ENCODE measurements at regions not wholly inside any gene's neighbourhood (a gene's known extent, or its start where the extent isn't known, plus 50 kb on each side); places are given as distances from the start of the nearest gene placed in this dataset.
"Not testable (repeated sequence)": the region's sequence is repeated elsewhere in the genome, so short reads cannot be mapped to it uniquely, and the experiment has no call there.

DNA sequence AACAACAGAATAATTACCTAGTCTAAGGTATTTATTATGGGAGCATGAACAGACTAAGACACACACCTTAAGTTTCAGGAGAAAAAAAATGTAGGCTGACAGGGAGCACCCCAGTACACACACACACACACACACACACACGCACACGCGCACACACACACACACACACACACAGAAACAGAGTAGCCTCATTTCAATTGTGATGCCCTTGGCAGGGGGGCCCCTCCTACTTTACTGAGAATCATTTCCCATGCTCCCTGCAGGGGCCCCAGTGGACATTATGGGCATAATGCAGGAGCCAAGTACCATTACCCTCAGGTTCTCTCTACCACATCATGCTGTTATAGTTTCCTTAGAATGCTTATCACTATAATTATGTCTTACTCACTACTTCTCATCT is 104.9 kb downstream of the CDC7 start:
- DNase-seq (ENCODE audit: low read depth, low spot score): no peak

DNA sequence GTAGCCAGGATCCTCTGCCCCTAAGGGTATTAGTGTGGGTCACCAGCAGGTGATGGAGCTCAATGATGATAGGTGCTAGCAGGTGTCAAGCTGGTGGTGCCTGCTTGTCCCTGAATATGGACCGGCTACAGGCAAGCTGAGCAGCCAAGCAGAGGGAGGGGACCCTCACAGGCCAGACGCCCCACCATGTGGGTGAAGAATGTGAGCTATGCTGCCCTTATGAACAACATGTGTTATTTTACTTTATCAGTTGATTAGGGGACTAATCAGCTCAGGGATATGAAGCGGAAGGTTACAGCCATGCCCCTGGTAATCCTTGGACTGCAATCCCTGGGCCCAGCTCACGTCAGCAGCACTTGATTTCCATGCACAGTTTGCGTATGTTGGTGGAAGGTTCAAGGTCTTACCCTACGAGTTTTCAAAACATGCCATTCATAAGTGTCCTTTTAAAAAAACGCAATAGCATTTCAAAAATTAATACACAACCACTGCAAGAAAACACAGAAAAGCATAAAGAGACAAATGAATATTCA is 106.0 kb downstream of the CDC7 start:
- DNase-seq (ENCODE audit: low read depth, low spot score): no peak

DNA sequence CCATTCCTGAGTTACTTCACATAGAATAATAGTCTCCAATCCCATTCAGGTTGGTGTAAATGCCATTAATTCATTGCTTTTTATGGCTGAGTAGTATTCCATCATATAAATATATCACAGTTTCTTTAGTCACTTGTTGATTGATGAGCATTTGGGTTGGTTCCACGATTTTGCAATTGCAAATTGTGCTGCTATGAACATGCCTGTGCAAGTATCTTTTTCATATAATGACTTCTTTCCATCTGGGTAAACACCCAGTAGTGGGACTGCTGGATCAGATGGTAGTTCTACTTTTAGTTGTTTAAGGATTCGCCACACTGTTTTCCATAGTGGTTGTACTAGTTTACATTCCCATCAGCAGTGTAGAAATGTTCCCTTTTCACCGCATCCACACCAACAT is 107.0 kb downstream of the CDC7 start:
- DNase-seq (ENCODE audit: low read depth, low spot score): not testable (repeated sequence)

DNA sequence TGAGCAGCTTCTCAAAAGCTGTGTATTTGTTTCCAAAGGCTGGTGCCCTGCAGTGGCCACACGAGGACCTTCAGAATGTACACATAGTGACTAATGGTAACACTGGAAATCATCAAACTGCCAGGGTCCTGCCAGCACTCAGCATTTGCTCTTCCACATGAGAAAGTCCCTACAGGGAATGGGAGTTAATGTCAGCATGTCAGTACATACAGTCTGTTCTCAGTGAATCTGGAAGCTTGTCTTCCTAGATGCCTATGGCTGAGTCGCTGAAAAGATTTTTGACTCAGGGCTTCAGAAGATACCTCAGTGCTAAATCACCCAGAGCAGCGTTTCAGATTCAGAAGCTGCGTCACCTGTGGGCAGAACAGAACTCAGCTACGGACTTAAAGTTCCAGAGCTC is 108.2 kb downstream of the CDC7 start:
- peak; percentile 23 for DNase-seq (ENCODE audit: low read depth, low spot score)

DNA sequence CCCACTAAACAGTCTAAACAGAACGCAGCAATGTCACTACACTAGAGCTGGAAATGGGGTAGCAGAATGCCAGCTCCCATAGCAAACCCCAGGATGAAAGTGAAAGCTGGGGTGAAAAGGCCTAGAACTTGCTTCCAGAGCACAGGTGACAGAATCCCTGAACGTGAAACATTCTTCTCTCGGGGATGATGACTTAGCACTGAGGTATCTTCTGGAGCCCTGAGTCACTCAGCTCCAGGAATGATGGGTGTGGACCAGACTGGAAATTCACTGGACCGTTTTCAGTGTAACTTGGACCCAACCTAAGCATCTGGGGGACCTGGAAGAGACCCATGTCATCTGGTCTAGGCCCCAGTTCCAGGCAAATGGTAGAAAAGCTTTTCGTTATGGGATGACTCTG is 108.9 kb downstream of the CDC7 start:
- no peak for DNase-seq (ENCODE audit: low read depth, low spot score)

DNA sequence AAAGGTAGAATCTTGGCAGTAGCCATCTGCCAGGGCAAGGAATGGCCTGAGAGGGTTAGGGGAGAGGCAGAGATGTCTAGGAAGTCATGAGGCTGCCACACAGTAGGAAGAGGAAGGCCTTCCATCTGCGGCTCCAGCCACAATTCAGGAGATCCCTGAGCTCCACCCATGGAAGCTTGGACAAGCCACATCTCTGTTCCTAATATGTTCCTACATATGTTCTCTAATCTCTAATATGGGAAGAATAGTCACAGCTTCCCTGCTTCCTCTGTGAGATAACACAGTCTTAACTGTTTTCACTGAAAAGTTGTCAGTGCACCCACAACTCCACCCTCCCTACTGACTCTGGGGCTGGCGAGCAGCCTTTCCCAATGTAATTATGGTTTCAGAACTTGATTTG is 109.5 kb downstream of the CDC7 start:
- DNase-seq (ENCODE audit: low read depth, low spot score): no peak

DNA sequence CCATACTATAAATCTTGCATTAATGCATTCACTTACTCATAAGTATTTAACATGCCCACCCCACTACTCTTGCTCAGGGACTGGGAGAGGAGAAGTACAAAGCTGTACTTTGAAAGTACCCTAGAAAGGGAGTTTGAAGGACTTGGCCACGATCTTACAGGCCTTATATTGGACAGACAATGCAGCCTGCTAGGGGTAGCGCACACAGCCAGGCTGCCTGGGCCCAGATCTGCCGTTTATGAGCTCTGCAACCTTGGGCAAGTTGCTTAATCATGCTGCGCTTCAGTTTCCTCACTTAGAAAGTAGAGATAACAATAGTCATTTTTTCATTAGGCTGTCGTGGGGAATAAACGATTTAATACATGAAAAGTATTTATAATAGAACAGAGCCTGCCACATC is 110.1 kb downstream of the CDC7 start:
- no peak for DNase-seq (ENCODE audit: low read depth, low spot score)

DNA sequence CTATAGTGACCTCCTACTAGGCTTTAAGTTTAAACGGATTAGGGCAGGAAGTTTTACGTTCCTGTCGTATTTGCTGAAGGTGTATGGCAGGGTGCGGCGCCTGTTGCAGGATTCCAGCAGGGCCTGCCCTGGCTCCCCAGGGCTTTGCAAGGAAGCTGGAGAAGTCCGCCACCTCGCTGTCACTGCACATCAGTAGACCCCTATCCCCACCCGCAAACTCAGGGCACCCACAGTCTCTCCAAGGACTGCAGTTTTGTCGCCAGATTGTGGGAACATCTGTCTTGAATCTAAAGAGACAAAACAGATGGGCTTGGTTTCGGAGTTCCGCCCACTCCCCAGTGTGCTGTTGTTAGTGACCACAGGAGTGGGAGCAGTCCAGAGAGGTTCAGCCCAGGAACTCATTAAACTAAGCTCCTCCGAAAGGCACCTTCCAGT is 110.8 kb downstream of the CDC7 start:
- peak; percentile 84 for DNase-seq (ENCODE audit: low read depth, low spot score)

DNA sequence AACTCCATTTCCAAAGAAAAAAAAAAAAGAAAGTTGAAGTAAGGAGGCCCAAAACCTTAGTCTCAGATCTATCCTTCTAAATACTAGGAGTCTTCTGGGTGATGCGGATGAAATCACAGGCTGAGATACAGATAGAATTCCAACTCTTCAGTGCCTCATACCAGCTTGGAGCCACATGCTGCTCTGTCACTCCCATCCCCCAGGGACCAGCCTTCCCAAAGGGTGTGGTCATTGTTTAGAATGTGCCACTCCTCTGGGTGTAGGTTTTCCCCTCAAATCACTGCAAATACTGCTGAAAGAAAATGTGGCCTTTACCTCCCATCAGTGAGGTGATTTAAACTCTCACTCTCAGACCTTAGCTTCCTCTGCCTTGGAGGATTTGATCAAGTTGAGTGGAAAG is 112.9 kb downstream of the CDC7 start:
- DNase-seq (ENCODE audit: low read depth, low spot score): no peak

DNA sequence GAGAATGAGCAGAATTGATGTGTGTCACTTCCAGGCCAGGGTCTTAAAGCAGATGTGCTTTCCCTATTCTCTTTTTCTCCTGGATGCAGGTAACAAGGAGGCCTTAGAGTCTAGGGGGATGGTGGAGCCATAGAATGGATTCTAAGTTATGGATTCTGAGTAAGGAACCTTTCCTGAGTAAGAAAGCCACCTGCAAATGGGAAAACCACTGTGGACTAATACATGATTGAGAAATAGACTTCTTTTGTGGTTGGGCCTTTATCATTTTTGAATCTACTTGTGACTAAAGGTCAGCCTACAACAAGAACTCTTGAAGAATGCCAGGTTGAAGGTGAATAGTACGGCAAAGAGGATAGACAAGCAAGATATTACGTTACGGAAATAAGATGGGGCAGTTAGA is 116.1 kb downstream of the CDC7 start:
- DNase-seq (ENCODE audit: low read depth, low spot score): no peak

DNA sequence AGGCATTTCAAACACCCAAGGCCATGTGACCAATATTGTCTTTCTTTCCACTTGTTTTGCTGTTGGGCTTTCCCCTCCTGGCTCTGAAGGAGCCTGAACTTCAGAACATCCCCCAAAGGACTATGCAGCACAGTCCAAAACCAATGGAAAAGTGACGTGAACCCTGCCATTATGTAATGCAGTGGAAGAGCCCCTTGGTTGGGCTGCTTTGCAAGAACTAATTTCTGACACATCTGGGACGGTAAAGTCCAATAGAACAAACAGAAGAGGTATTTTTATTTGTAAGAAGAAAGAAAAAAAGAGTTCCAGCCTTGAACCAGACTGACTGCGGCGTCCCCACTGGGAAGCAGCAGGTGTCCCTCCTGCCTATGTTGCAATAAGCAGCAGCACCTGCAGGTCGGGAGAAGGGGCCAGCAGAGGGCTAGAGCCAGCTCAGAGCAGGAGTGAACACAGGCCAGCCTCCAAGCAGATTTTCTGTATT is 116.7 kb downstream of the CDC7 start:
- DNase-seq (ENCODE audit: low read depth, low spot score): peak; percentile 63

DNA sequence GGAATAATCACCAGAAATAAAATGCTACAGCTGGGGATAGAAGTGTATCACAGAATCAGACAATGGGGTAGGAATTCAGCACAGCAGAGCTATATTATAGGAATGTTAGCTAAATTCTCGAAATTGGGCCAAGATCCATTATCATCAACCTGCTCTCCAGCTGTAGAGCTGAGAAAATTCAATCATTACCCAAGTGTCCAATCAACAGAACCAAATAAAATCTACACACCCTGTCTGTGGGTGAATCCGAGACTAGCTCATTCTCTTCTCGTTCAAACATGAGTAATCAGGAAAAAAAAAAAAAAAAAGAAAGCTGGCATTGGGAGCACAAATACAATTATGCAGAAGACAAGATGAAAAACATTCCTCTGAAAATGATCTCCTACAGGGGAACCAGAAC is 119.2 kb downstream of the CDC7 start:
- DNase-seq (ENCODE audit: low read depth, low spot score): no peak

DNA sequence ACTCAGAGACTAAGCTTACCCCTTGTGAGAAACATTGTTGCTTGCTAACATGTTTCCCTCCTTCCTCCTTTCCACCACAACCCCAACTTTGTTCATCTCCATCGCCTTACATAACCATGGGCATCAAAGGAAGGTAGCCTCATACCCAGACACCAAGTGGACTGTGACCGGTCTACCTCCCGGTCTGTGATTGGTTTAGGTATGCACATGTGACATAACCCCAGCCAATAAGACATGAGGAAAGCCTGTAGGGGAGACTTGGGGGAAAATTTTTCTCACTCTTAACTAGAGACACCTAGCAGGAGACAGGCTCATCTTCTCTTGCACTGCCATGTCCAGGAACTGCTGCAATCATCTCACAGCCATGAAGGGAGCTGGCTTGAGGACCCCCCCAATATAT is 120.7 kb downstream of the CDC7 start:
- DNase-seq (ENCODE audit: low read depth, low spot score): no peak

DNA sequence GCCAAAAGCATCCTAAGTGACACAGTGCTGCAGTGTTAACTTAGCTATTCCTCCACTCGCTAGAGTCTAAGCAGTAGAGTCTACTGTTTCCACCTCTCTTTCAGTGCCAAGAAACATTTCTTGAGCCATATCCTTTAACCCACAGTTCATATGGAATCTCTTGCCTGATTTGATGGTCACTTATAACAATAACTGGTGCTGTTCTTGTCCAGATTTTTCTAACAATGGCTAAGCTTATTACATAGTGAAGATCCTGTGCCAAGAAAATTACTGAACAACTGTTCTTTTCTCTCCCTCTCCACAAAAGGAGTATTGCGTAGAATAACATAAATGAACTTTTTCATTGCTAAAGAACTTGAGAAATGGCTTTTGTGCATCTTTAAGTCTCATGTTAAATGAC is 121.3 kb downstream of the CDC7 start:
- no peak for DNase-seq (ENCODE audit: low read depth, low spot score)

DNA sequence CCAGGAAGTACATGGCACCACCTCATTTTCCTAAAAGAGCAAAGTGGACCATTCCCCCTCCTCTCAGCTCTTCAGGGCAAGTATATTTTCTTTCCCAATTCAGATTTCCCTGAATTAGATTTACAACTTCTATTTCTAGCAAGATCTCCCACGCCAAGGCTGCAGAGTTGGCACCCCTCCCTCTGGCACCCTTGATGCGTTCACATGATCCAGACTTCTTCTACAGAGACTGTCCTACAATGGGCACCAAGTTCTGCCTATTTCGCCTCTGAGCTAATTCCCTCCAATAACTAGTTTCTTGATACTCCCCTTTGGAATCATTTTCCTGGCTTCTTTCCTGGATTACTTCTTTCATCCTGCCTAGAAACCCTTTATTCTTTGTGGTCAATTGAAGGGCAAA is 122.0 kb downstream of the CDC7 start:
- DNase-seq (ENCODE audit: low read depth, low spot score): no peak

DNA sequence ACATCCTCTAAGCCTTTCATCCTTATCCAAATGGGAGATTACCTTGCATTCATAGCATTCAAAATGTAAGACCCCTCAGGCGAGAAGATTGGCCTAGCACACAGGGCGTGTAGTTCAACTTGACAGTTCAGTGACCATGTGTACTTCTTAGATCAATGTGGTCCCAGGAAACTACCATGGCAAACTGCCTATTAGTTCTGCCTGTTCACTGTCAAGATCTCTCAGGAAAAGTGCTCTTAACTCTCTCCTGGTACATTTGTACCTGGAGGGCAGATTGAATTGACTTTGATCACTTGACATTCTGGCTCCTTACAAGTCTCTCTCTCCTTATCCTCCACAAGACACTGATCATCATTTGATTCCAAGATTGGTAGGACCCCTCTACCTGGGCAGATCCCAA is 122.4 kb downstream of the CDC7 start:
- DNase-seq (ENCODE audit: low read depth, low spot score): no peak

DNA sequence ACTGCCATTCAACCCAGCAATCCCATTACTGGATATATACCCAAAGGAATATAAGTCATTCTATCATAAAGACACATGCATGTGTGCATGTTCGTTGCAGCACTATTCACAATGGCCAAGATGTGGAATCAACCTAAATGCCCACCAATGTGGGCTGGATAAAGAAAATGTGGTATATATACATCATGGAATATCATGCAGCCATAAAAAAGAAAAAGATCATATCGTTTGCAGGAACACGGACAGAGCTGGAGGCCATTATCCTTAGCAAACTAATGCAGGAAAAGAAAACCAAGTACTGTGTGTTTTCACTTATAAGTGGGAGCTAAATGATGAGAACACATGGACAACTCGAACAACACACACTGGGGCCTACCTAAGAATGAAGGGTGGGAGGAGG is 123.7 kb downstream of the CDC7 start:
- no peak for DNase-seq (ENCODE audit: low read depth, low spot score)

All from ELF-1 (cell line).